ENCODE measurements at regions not wholly inside any gene's neighbourhood (a gene's known extent, or its start where the extent isn't known, plus 50 kb on each side); places are given as distances from the start of the nearest gene placed in this dataset.

DNA sequence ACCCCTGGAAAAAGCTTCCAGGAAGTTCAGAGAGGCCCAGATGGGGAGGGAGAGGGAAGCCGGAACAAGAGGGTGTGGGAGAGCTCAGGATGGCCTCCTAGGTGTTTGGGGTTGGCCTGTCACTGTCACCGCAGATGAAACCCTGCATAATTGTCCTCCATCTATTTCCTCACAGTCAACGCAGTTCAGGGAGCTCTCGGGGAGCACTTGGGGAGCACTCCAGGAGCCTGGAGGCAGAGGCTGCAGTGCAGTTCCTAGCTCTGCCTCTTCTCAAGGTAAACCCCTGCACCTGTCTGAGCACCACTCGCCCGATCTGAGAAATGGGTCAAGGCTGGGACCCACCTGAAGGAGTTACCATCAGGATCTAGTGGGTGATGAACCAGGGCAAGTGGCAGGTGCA, 194.6 kb upstream of the LHX5 start:
- no peak for TF ChIP-seq CTCF (IDR thresholded peaks at IDR 0.05; ENCODE audit: extremely low read depth, missing control alignments)
- DNase-seq (ENCODE audit: low spot score), result no peak

DNA sequence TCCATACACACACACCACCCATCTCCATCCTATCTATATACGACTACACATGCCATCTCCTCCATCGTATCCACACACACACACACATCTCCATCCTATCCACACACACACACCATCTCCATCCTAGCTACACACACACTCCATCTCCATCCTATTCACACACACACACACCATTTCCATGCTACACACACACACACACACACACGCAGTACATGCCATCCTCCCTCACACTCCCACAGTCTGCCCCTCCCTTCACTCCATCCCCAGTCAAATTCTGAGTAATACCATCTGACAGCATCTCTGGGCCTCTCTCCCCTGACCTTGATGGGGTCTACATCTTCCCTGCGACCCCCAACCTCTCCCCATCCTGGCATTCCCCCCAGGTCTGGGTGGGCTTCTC, 193.8 kb upstream of the LHX5 start:
- no peak for DNase-seq (ENCODE audit: low spot score)
- no peak for TF ChIP-seq CTCF (IDR thresholded peaks at IDR 0.05; ENCODE audit: extremely low read depth, missing control alignments)

GRCh38 chr12:113664224-113664681, 192.6 kb upstream of the LHX5 start:
- no peak for TF ChIP-seq CTCF (IDR thresholded peaks at IDR 0.05; ENCODE audit: extremely low read depth, missing control alignments)

GRCh38 chr12:113663396-113663795, 191.7 kb upstream of the LHX5 start:
- no peak for DNase-seq (ENCODE audit: low spot score)
- no peak for TF ChIP-seq CTCF (IDR thresholded peaks at IDR 0.05; ENCODE audit: extremely low read depth, missing control alignments)

More at GRCh38 chr12:113664224-113664681, 192.6 kb upstream of the LHX5 start:
- DNase-seq (ENCODE audit: low spot score), result no peak

GRCh38 chr12:113660936-113661335, 189.3 kb upstream of the LHX5 start:
- TF ChIP-seq CTCF (IDR thresholded peaks at IDR 0.05; ENCODE audit: extremely low read depth, missing control alignments), result no peak
- DNase-seq (ENCODE audit: low spot score), result no peak

GRCh38 chr12:113659416-113659815, 187.7 kb upstream of the LHX5 start:
- DNase-seq (ENCODE audit: low spot score), result no peak
- no peak for TF ChIP-seq CTCF (IDR thresholded peaks at IDR 0.05; ENCODE audit: extremely low read depth, missing control alignments)

DNA sequence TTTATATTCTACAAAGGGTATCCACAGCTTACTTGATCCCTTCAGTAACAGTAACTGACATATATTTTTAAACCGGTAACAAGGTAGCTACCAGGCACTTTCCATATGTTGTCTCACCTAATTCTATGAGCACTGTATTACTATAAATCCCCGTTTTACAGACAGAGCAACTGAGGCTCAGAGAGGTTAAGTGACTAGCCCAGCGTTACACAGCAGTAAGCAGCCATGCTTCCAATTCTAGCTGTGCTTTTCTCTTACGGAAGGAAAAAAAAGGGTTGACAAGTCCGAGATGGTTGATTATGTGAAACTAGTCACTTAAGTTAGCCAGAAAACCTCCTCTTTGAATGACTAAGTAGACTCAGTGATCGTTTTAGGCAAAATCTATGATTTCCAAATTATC, 187.3 kb upstream of the LHX5 start:
- DNase-seq (ENCODE audit: low spot score), result no peak
- no peak for TF ChIP-seq CTCF (IDR thresholded peaks at IDR 0.05; ENCODE audit: extremely low read depth, missing control alignments)

All from GM20000 (cell line).